K562 (cell line): ENCODE measurements at regions not wholly inside any gene's neighbourhood (a gene's known extent, or its start where the extent isn't known, plus 50 kb on each side); places are given as distances from the start of the nearest gene placed in this dataset.

Source experiments
- ATAC-seq: fragments of 200-7000 bp; cut with Tn5 transposase; 3 replicates; pipeline ENCODE4 v1.9.1; 2020; ENCODE audit warnings: moderate library complexity
- BruUV-seq: library from RNA; stranded (reverse); fragments of 400-500 nt; replicated peaks from 2 replicates; lab custom pipeline; 2021; lab: Mats Ljungman, UMichigan
- CTCF ChIA-PET: fragments of 300-600 bp; formaldehyde crosslinking; extraction: SDS; loops from one replicate; lab custom pipeline; 2021; ENCODE audit warnings: low intra/inter-chr PET ratio; lab: Yijun Ruan, JAX
- POLR2A ChIA-PET: fragments of 300-600, 350-650 bp; sonication (Branson Sonifier 250); formaldehyde crosslinking; extraction: SDS; loops from one replicate; lab custom pipeline; 2021; ENCODE audit warnings: antibody characterized with exemption, inconsistent platforms; lab: Yijun Ruan, JAX
- DNase-seq, 4 experiments: peaks; one replicate each; pipeline versions ENCODE4 v3.0.0 to v3.0.0-alpha.2; 2011 to 2018; ENCODE audit warnings: low spot score in 3 of 4, mixed read lengths in 3 of 4; ENCODE audit errors: extremely low read depth in 1 of 4
- FAIRE-seq: peaks from 2 replicates; lab custom pipeline; 2011; peaks lifted over from hg19 to GRCh38; lab: Jason Lieb, UNC
- H2AFZ ChIP-seq: 2 replicates; pipeline ENCODE4 v1.6.0; 2011; ENCODE audit warnings: low read depth, low read length, control low read depth, inconsistent platforms
- H3K27ac ChIP-seq: fragments of 200-600 bp; 3 replicates; pipeline ENCODE4 v1.8.0; 2011; ENCODE audit warnings: low read depth, mild to moderate bottlenecking, control low read depth, inconsistent platforms, low read length, moderate library complexity, mixed read lengths; ENCODE audit errors: extremely low read depth
- H3K27me3 ChIP-seq, 2 experiments: fragments of 300-600 bp in 1 of 2; 2 replicates in 1 of 2; 3 replicates in 1 of 2; pipeline versions ENCODE4 v1.6.0 to v1.8.0; 2011; ENCODE audit warnings: inconsistent platforms in 2 of 2, low read length in 2 of 2, mild to moderate bottlenecking in 1 of 2, mixed read lengths in 1 of 2, moderate library complexity in 1 of 2; ENCODE audit not compliant: control insufficient read depth in 2 of 2, insufficient read depth in 2 of 2
- H3K36me3 ChIP-seq: fragments of 300-600 bp; 3 replicates; pipeline ENCODE4 v1.8.0; 2011; ENCODE audit warnings: mild to moderate bottlenecking, low read length, inconsistent platforms; ENCODE audit not compliant: control insufficient read depth, insufficient read depth
- H3K4me1 ChIP-seq, 2 experiments: fragments of 200-600 bp in 1 of 2; replicated peaks in 1 of 2; 2 replicates in 1 of 2; 3 replicates in 1 of 2; pipeline versions ENCODE4 v1.5.1 to v1.8.0; 2011; ENCODE audit warnings: inconsistent platforms in 2 of 2, low read length in 2 of 2, mild to moderate bottlenecking in 1 of 2, mixed read lengths in 1 of 2, moderate library complexity in 1 of 2; ENCODE audit not compliant: control insufficient read depth in 2 of 2, insufficient read depth in 2 of 2
- H3K4me2 ChIP-seq: 2 replicates; pipeline ENCODE4 v1.6.1; 2011; ENCODE audit warnings: low read length, control low read depth, inconsistent platforms, mixed read lengths; ENCODE audit not compliant: insufficient read depth
- H3K4me3 ChIP-seq: fragments of 200-600 bp; sonication (generic), shearing (Covaris generic); 2 replicates; pipeline ENCODE4 v1.5.1; 2016; ENCODE audit warnings: control low read depth, inconsistent platforms
- H3K79me2 ChIP-seq: fragments of 200-600 bp; 3 replicates; pipeline ENCODE4 v1.8.0; 2011; ENCODE audit warnings: low read length, inconsistent platforms; ENCODE audit not compliant: control insufficient read depth, insufficient read depth
- H3K9ac ChIP-seq, 2 experiments: 2 replicates each; pipeline versions ENCODE4 v1.6.0 to v1.6.1; 2011; ENCODE audit warnings: low read depth in 2 of 2, low read length in 2 of 2, control low read depth in 1 of 2, inconsistent platforms in 1 of 2, mild to moderate bottlenecking in 1 of 2, mixed read lengths in 1 of 2; ENCODE audit not compliant: insufficient read depth in 1 of 2
- H3K9me1 ChIP-seq: one replicate; pipeline ENCODE4 v1.6.0; 2011; ENCODE audit warnings: inconsistent platforms, mild to moderate bottlenecking, low read length, moderate library complexity; ENCODE audit not compliant: control insufficient read depth, insufficient read depth
- H3K9me3 ChIP-seq: replicated peaks from 2 replicates; pipeline ENCODE4 v1.5.1; 2011; ENCODE audit warnings: low read depth, low read length, inconsistent platforms; ENCODE audit not compliant: control insufficient read depth, insufficient read depth
- H4K20me1 ChIP-seq: replicated peaks from 2 replicates; pipeline ENCODE4 v1.6.1; 2011; ENCODE audit warnings: low read length, inconsistent platforms, mixed read lengths; ENCODE audit not compliant: control insufficient read depth, insufficient read depth
- CSDE1 ChIP-seq, 2 experiments: fragments of 450-650 bp; IDR thresholded peaks; 2 replicates each; pipeline ENCODE4 v1.6.1; 2016; ENCODE audit warnings: mild to moderate bottlenecking in 1 of 2
- HDAC8 ChIP-seq: fragments of 450-650 bp; IDR thresholded peaks from 2 replicates; pipeline ENCODE4 v1.6.1; 2016; ENCODE audit warnings: mild to moderate bottlenecking, missing genetic modification characterization, moderate library complexity, missing compliant biosample characterization
- ILF3 ChIP-seq: fragments of 450-650 bp; IDR thresholded peaks from 2 replicates; pipeline ENCODE4 v1.6.1; 2018; ENCODE audit warnings: antibody characterized with exemption, mild to moderate bottlenecking, moderate library complexity, borderline replicate concordance
- KDM4B ChIP-seq, 2 experiments: fragments of 450-650 bp in 1 of 2; sonication (generic) in 1 of 2; IDR thresholded peaks; 2 replicates each; pipeline ENCODE4 v1.6.1; 2016 to 2017; ENCODE audit warnings: borderline replicate concordance in 2 of 2, antibody characterized with exemption in 1 of 2, low read depth in 1 of 2, mild to moderate bottlenecking in 1 of 2
- MAFG ChIP-seq: fragments of 450-650 bp; conservative IDR thresholded peaks from 2 replicates; pipeline ENCODE4 v1.6.1; 2016; ENCODE audit warnings: missing genetic modification characterization, missing compliant biosample characterization
- MCM2 ChIP-seq: fragments of 450-650 bp; IDR thresholded peaks from 2 replicates; pipeline ENCODE4 v1.6.1; 2017; ENCODE audit warnings: low read depth, mild to moderate bottlenecking
- NFIC ChIP-seq: fragments of 450-650 bp; IDR thresholded peaks from 2 replicates; pipeline ENCODE4 v1.6.1; 2017; ENCODE audit warnings: mild to moderate bottlenecking, inconsistent platforms
- NFIX ChIP-seq: fragments of 250-450 bp; sonication (Bioruptor Pico); IDR thresholded peaks from 2 replicates; pipeline ENCODE4 v1.4.0; 2020; ENCODE audit warnings: low read depth, mild to moderate bottlenecking, moderate library complexity
- NR2C1 ChIP-seq, 2 experiments: fragments of 450-650 bp; IDR thresholded peaks; 2 replicates each; pipeline ENCODE4 v1.6.1; 2017; ENCODE audit warnings: mild to moderate bottlenecking in 2 of 2, antibody characterized with exemption in 1 of 2, inconsistent platforms in 1 of 2, missing compliant biosample characterization in 1 of 2, missing genetic modification characterization in 1 of 2
- POLR3G ChIP-seq: IDR thresholded peaks from 2 replicates; pipeline ENCODE4 v1.6.1; 2011; ENCODE audit not compliant: insufficient read length, insufficient replicate concordance; ENCODE audit errors: extremely low read depth
- ZNF146 ChIP-seq: IDR thresholded peaks from one replicate; pipeline ENCODE4 v1.6.1; 2018; ENCODE audit warnings: missing compliant biosample characterization; ENCODE audit not compliant: unreplicated experiment
- ZNF639 ChIP-seq, 2 experiments: fragments of 200-800 bp in 1 of 2; sonication (Bioruptor generic) in 1 of 2; sonication (generic) in 1 of 2; formaldehyde crosslinking in 1 of 2; IDR thresholded peaks in 1 of 2; conservative IDR thresholded peaks in 1 of 2; 2 replicates each; pipeline versions ENCODE4 v1.5.0 to v1.6.1; 2016 to 2020; ENCODE audit warnings: missing compliant biosample characterization in 1 of 2, missing genetic modification characterization in 1 of 2, missing genetic modification reagents in 1 of 2
- ZZZ3 ChIP-seq: fragments of 450-650 bp; IDR thresholded peaks from 2 replicates; pipeline ENCODE4 v1.6.1; 2016; ENCODE audit warnings: antibody characterized with exemption, mild to moderate bottlenecking, moderate library complexity
- WGBS: fragments of 100-300 bp; shearing (Covaris generic); methylation state at CpG from one replicate; pipeline ENCODE4 v1.1.6; 2016; ENCODE audit warnings: low coverage, mixed read lengths; ENCODE audit not compliant: insufficient coverage; ENCODE audit errors: missing lambda C conversion rate; 5-methylcytosine and 5-hydroxymethylcytosine counted together
- in situ Hi-C: fragments of 300-500 bp; cut with MboI; formaldehyde crosslinking; loops from 4 replicates; pipeline ENCODE4 v1.15.0; 2018; ENCODE audit warnings: inconsistent platforms, mixed read lengths
- intact Hi-C: fragments of 100-400 bp; cut with micrococcal nuclease; formaldehyde crosslinking; loops from 2 replicates; pipeline ENCODE4 v1.14.2; 2022
- TF ChIP-seq, protein P1 (sequence below): fragments of 250-450 bp; sonication (Bioruptor Pico); IDR thresholded peaks from 2 replicates; pipeline ENCODE4 v1.8.0; 2021; ENCODE audit warnings: mild to moderate bottlenecking, moderate library complexity

GRCh38 chr11:116062490-116063171 is 558.4 kb upstream of the CADM1 start:
- no peak overlapping the region for H3K4me2 ChIP-seq
- no peak for FAIRE-seq
- no peak overlapping the region for H2AFZ ChIP-seq

DNA sequence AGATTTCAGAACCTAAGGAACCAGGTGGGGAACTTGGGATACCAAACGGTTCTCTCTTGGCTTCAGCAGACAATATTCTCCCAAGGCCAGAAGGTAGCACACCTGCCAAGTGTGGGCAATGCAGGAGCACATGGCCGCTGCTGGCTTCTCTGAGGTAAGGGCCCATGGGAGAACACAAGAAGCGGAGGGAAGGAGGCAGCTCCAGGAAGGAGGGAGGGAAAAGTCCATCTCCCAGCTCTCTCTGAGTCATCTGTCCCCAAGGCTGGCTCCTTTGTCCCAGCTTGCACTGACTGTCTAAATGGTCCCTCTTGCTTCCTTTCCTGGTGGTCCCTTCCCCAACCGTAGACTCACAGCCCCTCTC is 557.9 kb upstream of the CADM1 start:
- no peak overlapping the region for H2AFZ ChIP-seq
- no peaks in the 10 kb centered on the region for H3K9me3 ChIP-seq
- no peaks in the 10 kb centered on the region for H3K27me3 ChIP-seq
- H3K4me2 ChIP-seq = no peak overlapping the region
- no peak for FAIRE-seq
- in situ Hi-C loops (loop anchor here (25.0 kb wide), 1 partner anchor 725 kb away; no protein-coding TSS in a partner anchor), intact Hi-C loops (no loop called here)
- no peaks in the 10 kb centered on the region for H3K9me1 ChIP-seq
- no peak overlapping the region for H3K4me3 ChIP-seq
- no TSS peak for BruUV-seq
- H3K36me3 ChIP-seq = no peaks in the 10 kb centered on the region
- H3K9ac ChIP-seq = no peak overlapping the region
- no peak for ATAC-seq
- DNase-seq = no peak
- WGBS = 0% methylated on average over 4 of the region's 4 CpGs
- ChIA-PET POLR2A (no interaction called here), CTCF (no interaction called here)
- no peaks in the 10 kb centered on the region for H3K79me2 ChIP-seq
- H4K20me1 ChIP-seq = no peaks in the 10 kb centered on the region
- no peaks in the 10 kb centered on the region for H3K4me1 ChIP-seq
- no peak overlapping the region for H3K27ac ChIP-seq
- no peak for TF ChIP-seq ILF3
- no peak for TF ChIP-seq POLR3G
- no peak for TF ChIP-seq MAFG (tag)
- TF ChIP-seq HDAC8 (tag) = no peak
- no peak for TF ChIP-seq KDM4B (IDR thresholded peaks at IDR 0.05; ENCODE audit: borderline replicate concordance in 2 of 2, low read depth in 1 of 2)
- no peak for TF ChIP-seq CSDE1 (IDR thresholded peaks at IDR 0.05)
- no peak for TF ChIP-seq ZNF146 (CRISPR knock-in tag)
- TF ChIP-seq ZZZ3 = no peak
- TF ChIP-seq ZNF639 (CRISPR knock-in tag; conservative IDR thresholded peaks at IDR 0.05 in 1 of 2, IDR thresholded peaks at IDR 0.05 in 1 of 2) = no peak
- TF ChIP-seq NR2C1 (IDR thresholded peaks at IDR 0.05) = no peak
- TF ChIP-seq NR2C1 (tag; IDR thresholded peaks at IDR 0.05) = no peak

More at GRCh38 chr11:116062490-116063171, 558.4 kb upstream of the CADM1 start:
- no peaks in the 10 kb centered on the region for H3K4me1 ChIP-seq
- H3K9me3 ChIP-seq = no peaks in the 10 kb centered on the region
- no peak overlapping the region for H3K27ac ChIP-seq
- WGBS = under 1% methylated on average over 9 of the region's 11 CpGs
- ChIA-PET POLR2A (no interaction called here), CTCF (interaction anchor here (0.5 kb wide), 1 partner anchor 565 kb away, joined by 3 read pairs; no protein-coding TSS in a partner anchor)
- in situ Hi-C loops = loop anchor here (25.0 kb wide), 1 partner anchor 725 kb away; no protein-coding TSS in a partner anchor
- no peaks in the 10 kb centered on the region for H3K9me1 ChIP-seq
- no peak overlapping the region for H3K9ac ChIP-seq
- H3K27me3 ChIP-seq = no peaks in the 10 kb centered on the region
- no peaks in the 10 kb centered on the region for H3K79me2 ChIP-seq
- no peaks in the 10 kb centered on the region for H3K36me3 ChIP-seq
- ATAC-seq (no peak), DNase-seq (peak in 1 of 4 experiments; percentile 19)
- BruUV-seq = no TSS peak
- TF ChIP-seq, protein P1, sequence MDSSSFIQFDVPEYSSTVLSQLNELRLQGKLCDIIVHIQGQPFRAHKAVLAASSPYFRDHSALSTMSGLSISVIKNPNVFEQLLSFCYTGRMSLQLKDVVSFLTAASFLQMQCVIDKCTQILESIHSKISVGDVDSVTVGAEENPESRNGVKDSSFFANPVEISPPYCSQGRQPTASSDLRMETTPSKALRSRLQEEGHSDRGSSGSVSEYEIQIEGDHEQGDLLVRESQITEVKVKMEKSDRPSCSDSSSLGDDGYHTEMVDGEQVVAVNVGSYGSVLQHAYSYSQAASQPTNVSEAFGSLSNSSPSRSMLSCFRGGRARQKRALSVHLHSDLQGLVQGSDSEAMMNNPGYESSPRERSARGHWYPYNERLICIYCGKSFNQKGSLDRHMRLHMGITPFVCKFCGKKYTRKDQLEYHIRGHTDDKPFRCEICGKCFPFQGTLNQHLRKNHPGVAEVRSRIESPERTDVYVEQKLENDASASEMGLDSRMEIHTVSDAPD (CRISPR knock-in tag) = no peak
- TF ChIP-seq NFIX (CRISPR knock-in tag) = peak; percentile 88
- no peak for TF ChIP-seq MCM2
- TF ChIP-seq NFIC = peak; percentile 97
- H3K4me3 ChIP-seq = no peak overlapping the region
- intact Hi-C loops = no loop called here
- H4K20me1 ChIP-seq = no peaks in the 10 kb centered on the region
